Hepatocyte (in vitro differentiated cells): ENCODE measurements at regions not wholly inside any gene's neighbourhood (a gene's known extent, or its start where the extent isn't known, plus 50 kb on each side); places are given as distances from the start of the nearest gene placed in this dataset.

Source experiments
- CTCF ChIP-seq: fragments of 200-600 bp; sonication (generic); IDR thresholded peaks from 2 replicates; pipeline ENCODE4 v1.5.1; 2016; ENCODE audit warnings: antibody characterized with exemption, mild to moderate bottlenecking; ENCODE audit not compliant: poor library complexity
- EZH2 ChIP-seq: fragments of 200-600 bp; sonication (generic); IDR thresholded peaks from 2 replicates; pipeline ENCODE4 v1.6.1; 2016; ENCODE audit warnings: antibody characterized with exemption, mild to moderate bottlenecking, borderline replicate concordance
- EZH2phosphoT487 ChIP-seq: fragments of 200-600 bp; sonication (generic); IDR thresholded peaks from one replicate; pipeline ENCODE4 v1.6.1; 2018; ENCODE audit warnings: antibody characterized with exemption, mild to moderate bottlenecking, low read depth, moderate library complexity; ENCODE audit not compliant: unreplicated experiment, severe bottlenecking

GRCh38 chr4:171169396-171169795 lies 643.8 kb upstream of the GALNTL6 start:
- no peak for TF ChIP-seq CTCF
- TF ChIP-seq EZH2 = no peak
- TF ChIP-seq EZH2phosphoT487 = no peak
